ENCODE measurements at regions not wholly inside any gene's neighbourhood (a gene's known extent, or its start where the extent isn't known, plus 50 kb on each side); places are given as distances from the start of the nearest gene placed in this dataset.

GRCh38 chr6:10156875-10157274 is 258.0 kb downstream of the TFAP2A start:
- Histone ChIP-seq H3K9me3 (ENCODE audit: control insufficient read depth, insufficient read depth, low read length) (peaks cover 5% of the 10 kb centered on the region), H3K27me3 (ENCODE audit: control insufficient read depth, insufficient read depth, low read length) (no peaks in the 10 kb centered on the region), H3K4me3 (ENCODE audit: low read depth, low read length) (no peak overlapping the region), H3K27ac (ENCODE audit: low read depth, low read length) (no peak overlapping the region)
- CTCF ChIA-PET: no interaction called here
- TF ChIP-seq CTCF (IDR thresholded peaks at IDR 0.05; ENCODE audit: low read depth, low read length): no peak
- no peak for DNase-seq (ENCODE audit: low read depth, low spot score)
- POLR2A ChIA-PET: no interaction called here

GRCh38 chr6:10154251-10154650 is 260.6 kb downstream of the TFAP2A start:
- TF ChIP-seq CTCF (IDR thresholded peaks at IDR 0.05; ENCODE audit: low read depth, low read length): no peak
- ChIA-PET CTCF (no interaction called here), POLR2A (no interaction called here)
- Histone ChIP-seq H3K27ac (ENCODE audit: low read depth, low read length) (no peak overlapping the region), H3K9me3 (ENCODE audit: control insufficient read depth, insufficient read depth, low read length) (peaks cover 8% of the 10 kb centered on the region), H3K27me3 (ENCODE audit: control insufficient read depth, insufficient read depth, low read length) (no peaks in the 10 kb centered on the region), H3K4me3 (ENCODE audit: low read depth, low read length) (no peak overlapping the region)
- no peak for DNase-seq (ENCODE audit: low read depth, low spot score)

- Histone ChIP-seq H3K27ac (ENCODE audit: low read depth, low read length) (no peak overlapping the region), H3K27me3 (ENCODE audit: control insufficient read depth, insufficient read depth, low read length) (no peaks in the 10 kb centered on the region), H3K4me3 (ENCODE audit: low read depth, low read length) (no peak overlapping the region), H3K9me3 (ENCODE audit: control insufficient read depth, insufficient read depth, low read length) (peaks cover 5% of the 10 kb centered on the region)
- TF ChIP-seq CTCF (IDR thresholded peaks at IDR 0.05; ENCODE audit: low read depth, low read length): no peak
- DNase-seq (ENCODE audit: low read depth, low spot score): no peak
- ChIA-PET POLR2A (no interaction called here), CTCF (no interaction called here)
Measured at GRCh38 chr6:10151144-10151915, 263.5 kb downstream of the TFAP2A start.

GRCh38 chr6:10149603-10150002 is 265.3 kb downstream of the TFAP2A start:
- no peak for TF ChIP-seq CTCF (IDR thresholded peaks at IDR 0.05; ENCODE audit: low read depth, low read length)
- no peaks in the 10 kb centered on the region for H3K27me3 ChIP-seq (ENCODE audit: control insufficient read depth, insufficient read depth, low read length)
- peaks cover 5% of the 10 kb centered on the region for H3K9me3 ChIP-seq (ENCODE audit: control insufficient read depth, insufficient read depth, low read length)
- CTCF ChIA-PET: no interaction called here
- H3K27ac ChIP-seq (ENCODE audit: low read depth, low read length): no peak overlapping the region
- POLR2A ChIA-PET: no interaction called here
- no peak overlapping the region for H3K4me3 ChIP-seq (ENCODE audit: low read depth, low read length)
- DNase-seq (ENCODE audit: low read depth, low spot score): no peak

GRCh38 chr6:10146715-10147451 is 268.0 kb downstream of the TFAP2A start:
- TF ChIP-seq CTCF (IDR thresholded peaks at IDR 0.05; ENCODE audit: low read depth, low read length): no peak
- POLR2A ChIA-PET: no interaction called here
- H3K27me3 ChIP-seq (ENCODE audit: control insufficient read depth, insufficient read depth, low read length): no peaks in the 10 kb centered on the region
- H3K4me3 ChIP-seq (ENCODE audit: low read depth, low read length): no peak overlapping the region
- DNase-seq (ENCODE audit: low read depth, low spot score): no peak
- peaks cover 5% of the 10 kb centered on the region for H3K9me3 ChIP-seq (ENCODE audit: control insufficient read depth, insufficient read depth, low read length)
- CTCF ChIA-PET: no interaction called here
- no peak overlapping the region for H3K27ac ChIP-seq (ENCODE audit: low read depth, low read length)
